SU-DHL-6 (cell line): ENCODE measurements at regions not wholly inside any gene's neighbourhood (a gene's known extent, or its start where the extent isn't known, plus 50 kb on each side); places are given as distances from the start of the nearest gene placed in this dataset.

Source experiments
- H2AFZ ChIP-seq: fragments of 200-600 bp; sonication (generic); 2 replicates; pipeline ENCODE4 v1.6.1; 2014; ENCODE audit warnings: low read depth, mild to moderate bottlenecking, moderate library complexity, mixed read lengths, antibody characterized with exemption, low read length; ENCODE audit not compliant: severe bottlenecking
- H3F3A ChIP-seq: fragments of 200-600 bp; shearing (Covaris generic); 2 replicates; pipeline ENCODE4 v1.6.0; 2016; ENCODE audit warnings: antibody characterized with exemption, mild to moderate bottlenecking; ENCODE audit not compliant: insufficient read depth
- H3K27ac ChIP-seq: fragments of 200-600 bp; sonication (generic); 2 replicates; pipeline ENCODE4 v1.5.1; 2016; ENCODE audit warnings: low read depth, mild to moderate bottlenecking, low read length, moderate library complexity, mixed read lengths
- H3K27me3 ChIP-seq: fragments of 200-600 bp; sonication (generic), shearing (Covaris generic); 2 replicates; pipeline ENCODE4 v1.6.0; 2014; ENCODE audit warnings: mild to moderate bottlenecking, low read length
- H3K36me3 ChIP-seq: fragments of 200-600 bp; sonication (generic); 2 replicates; pipeline ENCODE4 v1.6.1; 2014; ENCODE audit warnings: mild to moderate bottlenecking, low read length, mixed read lengths
- H3K4me2 ChIP-seq: fragments of 300-600, 200-600 bp; shearing (Covaris generic), sonication (generic); 2 replicates; pipeline ENCODE4 v1.6.0; 2014; ENCODE audit warnings: low read length, low read depth, mild to moderate bottlenecking; ENCODE audit not compliant: poor library complexity, severe bottlenecking
- H3K4me3 ChIP-seq: fragments of 200-600 bp; sonication (generic); 2 replicates; pipeline ENCODE4 v1.5.1; 2014; ENCODE audit warnings: antibody characterized with exemption, low read length, mild to moderate bottlenecking, mixed read lengths; ENCODE audit not compliant: insufficient read depth, poor library complexity, severe bottlenecking
- H3K79me2 ChIP-seq: fragments of 200-600 bp; sonication (generic); 2 replicates; pipeline ENCODE4 v1.6.1; 2014; ENCODE audit warnings: mild to moderate bottlenecking, low read length, moderate library complexity; ENCODE audit not compliant: insufficient read depth
- H3K9ac ChIP-seq: fragments of 200-600 bp; sonication (generic); 2 replicates; pipeline ENCODE4 v1.7.0; 2014; ENCODE audit warnings: mild to moderate bottlenecking, low read length
- H3K9me2 ChIP-seq: fragments of 200-600 bp; sonication (generic); replicated peaks from 2 replicates; pipeline ENCODE4 v1.6.1; 2014; ENCODE audit warnings: low read length; ENCODE audit not compliant: insufficient read depth
- H3K9me3 ChIP-seq: fragments of 200-600 bp; sonication (generic); 2 replicates; pipeline ENCODE4 v1.6.1; 2014; ENCODE audit warnings: low read length, mixed read lengths; ENCODE audit not compliant: insufficient read depth
- H4K20me1 ChIP-seq: fragments of 200-600 bp; sonication (generic); 2 replicates; pipeline ENCODE4 v1.6.1; 2014; ENCODE audit warnings: low read depth, mild to moderate bottlenecking, antibody characterized with exemption, low read length, moderate library complexity, mixed read lengths
- CTCF ChIP-seq: fragments of 200-600 bp; sonication (generic); IDR thresholded peaks from one replicate; pipeline ENCODE4 v1.5.1; 2017; ENCODE audit warnings: antibody characterized with exemption, mild to moderate bottlenecking, low read length, moderate library complexity; ENCODE audit not compliant: insufficient read depth, poor library complexity, severe bottlenecking
- EZH2phosphoT487 ChIP-seq: fragments of 200-600 bp; sonication (generic), shearing (Covaris generic); conservative IDR thresholded peaks from 2 replicates; pipeline ENCODE4 v1.6.1; 2018; ENCODE audit warnings: mild to moderate bottlenecking, antibody characterized with exemption, low read length, moderate library complexity, mixed read lengths

GRCh38 chr1:201696217-201696761 lies 132.7 kb upstream of the IPO9 start:
- Histone ChIP-seq H3K36me3 (no peaks in the 10 kb centered on the region), H3K4me3 (no peak overlapping the region), H3K27me3 (no peaks in the 10 kb centered on the region), H3K9me2 (no peaks in the 10 kb centered on the region), H3F3A (no peaks in the 10 kb centered on the region), H3K27ac (no peak overlapping the region), H3K9me3 (no peaks in the 10 kb centered on the region), H4K20me1 (no peaks in the 10 kb centered on the region), H3K9ac (no peak overlapping the region), H3K79me2 (no peaks in the 10 kb centered on the region), H3K4me2 (no peak overlapping the region), H2AFZ (no peak overlapping the region)
- no peak for TF ChIP-seq EZH2phosphoT487
- TF ChIP-seq CTCF, result no peak

GRCh38 chr1:201697174-201697573 lies 131.8 kb upstream of the IPO9 start:
- Histone ChIP-seq H3K79me2 (no peaks in the 10 kb centered on the region), H3K27me3 (no peaks in the 10 kb centered on the region), H3K4me3 (no peak overlapping the region), H2AFZ (no peak overlapping the region), H3K9ac (no peak overlapping the region), H3K9me3 (no peaks in the 10 kb centered on the region), H3F3A (no peaks in the 10 kb centered on the region), H3K4me2 (no peak overlapping the region), H3K36me3 (no peaks in the 10 kb centered on the region), H3K9me2 (no peaks in the 10 kb centered on the region), H3K27ac (no peak overlapping the region), H4K20me1 (no peaks in the 10 kb centered on the region)
- TF ChIP-seq CTCF, result no peak

GRCh38 chr1:201701831-201702230 lies 127.1 kb upstream of the IPO9 start:
- Histone ChIP-seq H3K27ac (no peak overlapping the region), H3F3A (no peaks in the 10 kb centered on the region), H3K9ac (no peak overlapping the region), H3K36me3 (no peaks in the 10 kb centered on the region), H3K79me2 (no peaks in the 10 kb centered on the region), H4K20me1 (no peaks in the 10 kb centered on the region), H2AFZ (no peak overlapping the region), H3K4me2 (no peak overlapping the region), H3K4me3 (no peak overlapping the region), H3K9me3 (no peaks in the 10 kb centered on the region), H3K9me2 (no peaks in the 10 kb centered on the region), H3K27me3 (no peaks in the 10 kb centered on the region)
- TF ChIP-seq EZH2phosphoT487, result no peak
- no peak for TF ChIP-seq CTCF

GRCh38 chr1:201702936-201703335 lies 126.0 kb upstream of the IPO9 start:
- no peaks in the 10 kb centered on the region for H3F3A ChIP-seq
- H3K27me3 ChIP-seq, result no peaks in the 10 kb centered on the region
- H3K27ac ChIP-seq, result no peak overlapping the region
- H3K36me3 ChIP-seq, result no peaks in the 10 kb centered on the region
- no peak overlapping the region for H3K4me3 ChIP-seq
- no peak for TF ChIP-seq CTCF
- no peak for TF ChIP-seq EZH2phosphoT487
- no peaks in the 10 kb centered on the region for H3K79me2 ChIP-seq
- H4K20me1 ChIP-seq, result no peaks in the 10 kb centered on the region
- no peak overlapping the region for H3K4me2 ChIP-seq
- no peaks in the 10 kb centered on the region for H3K9me2 ChIP-seq
- H3K9ac ChIP-seq, result no peak overlapping the region
- no peak overlapping the region for H2AFZ ChIP-seq
- no peaks in the 10 kb centered on the region for H3K9me3 ChIP-seq
